NT2/D1 (cell line): ENCODE measurements at regions not wholly inside any gene's neighbourhood (a gene's known extent, or its start where the extent isn't known, plus 50 kb on each side); places are given as distances from the start of the nearest gene placed in this dataset.

ENCODE experiments used
- SUZ12 ChIP-seq: IDR thresholded peaks from 2 replicates; pipeline ENCODE4 v1.6.1; 2011; ENCODE audit not compliant: insufficient read length, insufficient read depth; ENCODE audit errors: extremely low read depth
- YY1 ChIP-seq: IDR thresholded peaks from 2 replicates; pipeline ENCODE4 v1.6.1; 2011; ENCODE audit not compliant: insufficient read length, insufficient read depth
- ZNF274 ChIP-seq: IDR thresholded peaks from 2 replicates; pipeline ENCODE4 v1.6.1; 2011; ENCODE audit warnings: mild to moderate bottlenecking, low read depth, low read length

GRCh38 chr6:134599079-134599478 is 281.2 kb upstream of the SGK1 start:
- TF ChIP-seq ZNF274 = no peak
- no peak for TF ChIP-seq YY1
- no peak for TF ChIP-seq SUZ12
